Adrenal gland (tissue), 9 donors: ENCODE measurements at regions not wholly inside any gene's neighbourhood (a gene's known extent, or its start where the extent isn't known, plus 50 kb on each side); places are given as distances from the start of the nearest gene placed in this dataset.

Experiments
- DNase-seq, 7 donors: peaks; one replicate each; pipeline ENCODE4 v3.0.0-alpha.2; 2019 to 2020
- H3K27ac ChIP-seq, 5 donors: fragments of 200-600 bp; sonication (generic) in 4 of 5; 1 replicate in 3 of 5; 2 replicates in 2 of 5; pipeline versions ENCODE4 v1.5.1 to v1.8.0; 2016 to 2020; ENCODE audit warnings: mild to moderate bottlenecking in 1 of 5
- H3K27me3 ChIP-seq: fragments of 200-600 bp; 2 replicates; pipeline ENCODE4 v1.8.0; 2021
- H3K36me3 ChIP-seq, 2 donors: fragments of 200-600 bp; replicated peaks in 1 of 2; 1 replicate in 1 of 2; 2 replicates in 1 of 2; pipeline versions ENCODE4 v1.5.1 to v1.8.0; 2018 to 2022
- H3K4me1 ChIP-seq, 2 donors: fragments of 200-600 bp; replicated peaks in 1 of 2; 1 replicate in 1 of 2; 2 replicates in 1 of 2; pipeline versions ENCODE4 v1.5.1 to v1.8.0; 2018 to 2021
- H3K4me3 ChIP-seq, 4 donors: fragments of 200-600 bp; sonication (generic) in 3 of 4; one replicate each; pipeline ENCODE4 v1.5.1; 2016 to 2018
- H3K9me3 ChIP-seq, 3 donors: fragments of 200-600 bp; sonication (generic) in 1 of 3; replicated peaks in 1 of 3; 1 replicate in 2 of 3; 2 replicates in 1 of 3; pipeline versions ENCODE4 v1.5.1 to v1.8.0; 2016 to 2021
- CTCF ChIP-seq, 6 experiments: fragments of 450-650 bp in 4 of 6; fragments of 200-600 bp in 2 of 6; sonication (generic) in 1 of 6; IDR thresholded peaks; 1 replicate in 5 of 6; 2 replicates in 1 of 6; pipeline versions ENCODE4 v1.5.1 to v1.8.0; 2016 to 2021; ENCODE audit warnings: antibody characterized with exemption in 6 of 6, mild to moderate bottlenecking in 2 of 6, moderate library complexity in 1 of 6
- POLR2A ChIP-seq, 2 donors: fragments of 450-650 bp; IDR thresholded peaks; one replicate each; pipeline ENCODE4 v1.6.1; 2017; ENCODE audit warnings: antibody characterized with exemption in 2 of 2, mild to moderate bottlenecking in 2 of 2, moderate library complexity in 1 of 2
- WGBS, 4 donors: extraction: QIAGEN DNeasy Blood & Tissue Kit in 2 of 4; methylation state at CpG; one replicate each; pipeline versions ENCODE4 v1.1.5 to v1.1.7; 2013 to 2017; 5-methylcytosine and 5-hydroxymethylcytosine counted together
- intact Hi-C, 2 donors: fragments of 100-400 bp; cut with DNase I; formaldehyde crosslinking; loops; one replicate each; pipeline versions ENCODE4 v1.14.1 to v1.15.0; 2022 to 2023
- donor health status: healthy with polysubstance abuse.
- donor health status: Bipolar disorder and iron deficiency.
- donor health status: DM: yes; HTN: yes; CAD: no.
- donor health status: DM: no; HTN: no; CAD: no.
- donor health status: DM: no; HTN: no; CAD: no.

- H3K9me3 ChIP-seq, result no peaks in the 10 kb centered on the region
- peak; percentile 52 to 74 (median 62) for DNase-seq
- peaks cover 0 to 22% of the 10 kb centered on the region in 2 donors for H3K4me1 ChIP-seq
- H3K4me3 ChIP-seq, result peak overlapping the region in 1 of 4 donors; percentile 13
- no peaks in the 10 kb centered on the region for H3K27me3 ChIP-seq
- H3K27ac ChIP-seq, result peak overlapping the region in 4 of 5 donors; percentile 12 to 66 (median 56)
- TF ChIP-seq POLR2A (IDR thresholded peaks at IDR 0.05), result no peak
- no peak for TF ChIP-seq CTCF (IDR thresholded peaks at IDR 0.05)
- intact Hi-C loops, result loop anchor here in 1 of 2 donors (10.0 kb wide), 1 partner anchor 50 kb away; no protein-coding TSS in a partner anchor
- no peaks in the 10 kb centered on the region for H3K36me3 ChIP-seq
- 45 to 53% (median 48%) methylated on average over 20 of the region's 20 CpGs for WGBS, 4 donors
Observed at GRCh38 chr1:94734963-94735901, 84.9 kb upstream of the SLC44A3 start.

GRCh38 chr1:94731891-94732290 lies 88.3 kb upstream of the SLC44A3 start:
- Histone ChIP-seq H3K9me3 (no peaks in the 10 kb centered on the region), H3K27me3 (no peaks in the 10 kb centered on the region), H3K4me1 (peaks cover 5 to 33% of the 10 kb centered on the region in 2 donors), H3K36me3 (no peaks in the 10 kb centered on the region), H3K4me3 (no peak overlapping the region), H3K27ac (no peak overlapping the region)
- no peak for DNase-seq
- TF ChIP-seq CTCF (IDR thresholded peaks at IDR 0.05) (no peak), POLR2A (IDR thresholded peaks at IDR 0.05) (no peak)
- intact Hi-C loops, result loop anchor here in 1 of 2 donors (10.0 kb wide), 1 partner anchor 53 kb away; no protein-coding TSS in a partner anchor
- WGBS, 4 donors, result 85 to 94% (median 87%) methylated on average over 1 of the region's 1 CpG

- intact Hi-C loops, result loop anchor here in 1 of 2 donors (10.0 kb wide), 1 partner anchor 54 kb away; no protein-coding TSS in a partner anchor
- no peak overlapping the region for H3K4me3 ChIP-seq
Observed at GRCh38 chr1:94730450-94730849, 89.7 kb upstream of the SLC44A3 start.

More at GRCh38 chr1:94730450-94730849, 89.7 kb upstream of the SLC44A3 start:
- Histone ChIP-seq H3K9me3 (no peaks in the 10 kb centered on the region), H3K27ac (no peak overlapping the region), H3K27me3 (no peaks in the 10 kb centered on the region), H3K36me3 (no peaks in the 10 kb centered on the region), H3K4me1 (peaks cover 5 to 27% of the 10 kb centered on the region in 2 donors)
- TF ChIP-seq CTCF (IDR thresholded peaks at IDR 0.05) (no peak), POLR2A (IDR thresholded peaks at IDR 0.05) (no peak)
- no peak for DNase-seq
- WGBS, 4 donors, result 78 to 100% (median 91%) methylated on average over 3 of the region's 3 CpGs
